Upper lobe of left lung (tissue), 4 donors: ENCODE measurements at regions not wholly inside any gene's neighbourhood (a gene's known extent, or its start where the extent isn't known, plus 50 kb on each side); places are given as distances from the start of the nearest gene placed in this dataset.

Experiments
- CTCF ChIP-seq, 6 experiments: fragments of 450-650 bp in 4 of 6; fragments of 200-600 bp in 2 of 6; sonication (generic) in 2 of 6; IDR thresholded peaks; one replicate each; pipeline ENCODE4 v1.5.1; 2016 to 2019; ENCODE audit warnings: antibody characterized with exemption in 6 of 6
- POLR2AphosphoS5 ChIP-seq, 2 donors: sonication (generic); formaldehyde crosslinking; IDR thresholded peaks; one replicate each; pipeline ENCODE4 v1.5.1; 2017; ENCODE audit warnings: antibody characterized with exemption in 2 of 2

GRCh38 chr2:40953341-40953740 lies 501.5 kb upstream of the SLC8A1 start:
- TF ChIP-seq CTCF (IDR thresholded peaks at IDR 0.05) (no peak), POLR2AphosphoS5 (IDR thresholded peaks at IDR 0.05) (no peak)
